ENCODE measurements at regions not wholly inside any gene's neighbourhood (a gene's known extent, or its start where the extent isn't known, plus 50 kb on each side); places are given as distances from the start of the nearest gene placed in this dataset.

DNA sequence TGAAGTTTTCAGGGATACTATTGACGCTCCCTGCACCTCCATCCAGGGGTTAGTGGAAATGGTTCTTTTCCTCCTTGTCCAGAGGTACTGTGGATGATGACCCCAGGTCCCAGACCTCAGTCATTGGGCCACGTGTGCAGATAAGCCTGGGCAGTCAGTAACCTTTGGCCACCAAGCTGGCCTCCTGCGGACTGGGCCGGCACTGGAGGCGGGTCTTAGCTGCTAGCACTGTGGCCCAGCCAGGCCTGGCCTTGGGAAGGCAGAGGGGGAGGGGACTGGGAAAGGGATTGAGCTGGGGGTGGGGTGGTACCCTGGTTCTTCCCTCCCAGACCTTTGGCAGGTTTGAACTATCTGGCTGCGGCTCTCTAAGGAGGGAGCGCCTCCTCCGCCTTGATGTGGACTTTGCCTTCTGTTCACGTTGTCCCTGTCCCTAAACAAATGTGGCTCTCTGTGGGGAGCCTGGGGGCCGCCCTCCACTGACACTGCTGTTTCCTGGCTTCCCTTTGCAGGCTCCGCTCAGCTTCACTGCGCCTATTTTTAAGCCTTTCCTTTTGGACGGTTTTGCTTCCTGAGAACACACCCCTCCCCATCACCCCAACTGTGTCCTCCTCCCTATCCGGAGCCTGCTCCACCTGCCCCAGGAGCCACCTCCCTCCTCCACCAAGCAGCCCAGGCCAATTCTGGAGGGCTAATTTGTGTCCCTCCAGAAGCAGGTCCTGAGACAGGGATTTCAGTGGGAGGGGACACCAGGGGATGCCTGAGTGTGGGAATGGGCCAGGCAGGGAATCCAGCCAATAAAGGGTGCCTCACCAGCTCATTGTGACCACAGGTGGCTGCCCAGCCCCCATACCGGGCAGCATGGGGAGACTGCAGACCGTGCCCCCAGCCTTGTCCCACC, 251.9 kb downstream of the SEC14L1 start (continued):
- TF ChIP-seq, protein P1, sequence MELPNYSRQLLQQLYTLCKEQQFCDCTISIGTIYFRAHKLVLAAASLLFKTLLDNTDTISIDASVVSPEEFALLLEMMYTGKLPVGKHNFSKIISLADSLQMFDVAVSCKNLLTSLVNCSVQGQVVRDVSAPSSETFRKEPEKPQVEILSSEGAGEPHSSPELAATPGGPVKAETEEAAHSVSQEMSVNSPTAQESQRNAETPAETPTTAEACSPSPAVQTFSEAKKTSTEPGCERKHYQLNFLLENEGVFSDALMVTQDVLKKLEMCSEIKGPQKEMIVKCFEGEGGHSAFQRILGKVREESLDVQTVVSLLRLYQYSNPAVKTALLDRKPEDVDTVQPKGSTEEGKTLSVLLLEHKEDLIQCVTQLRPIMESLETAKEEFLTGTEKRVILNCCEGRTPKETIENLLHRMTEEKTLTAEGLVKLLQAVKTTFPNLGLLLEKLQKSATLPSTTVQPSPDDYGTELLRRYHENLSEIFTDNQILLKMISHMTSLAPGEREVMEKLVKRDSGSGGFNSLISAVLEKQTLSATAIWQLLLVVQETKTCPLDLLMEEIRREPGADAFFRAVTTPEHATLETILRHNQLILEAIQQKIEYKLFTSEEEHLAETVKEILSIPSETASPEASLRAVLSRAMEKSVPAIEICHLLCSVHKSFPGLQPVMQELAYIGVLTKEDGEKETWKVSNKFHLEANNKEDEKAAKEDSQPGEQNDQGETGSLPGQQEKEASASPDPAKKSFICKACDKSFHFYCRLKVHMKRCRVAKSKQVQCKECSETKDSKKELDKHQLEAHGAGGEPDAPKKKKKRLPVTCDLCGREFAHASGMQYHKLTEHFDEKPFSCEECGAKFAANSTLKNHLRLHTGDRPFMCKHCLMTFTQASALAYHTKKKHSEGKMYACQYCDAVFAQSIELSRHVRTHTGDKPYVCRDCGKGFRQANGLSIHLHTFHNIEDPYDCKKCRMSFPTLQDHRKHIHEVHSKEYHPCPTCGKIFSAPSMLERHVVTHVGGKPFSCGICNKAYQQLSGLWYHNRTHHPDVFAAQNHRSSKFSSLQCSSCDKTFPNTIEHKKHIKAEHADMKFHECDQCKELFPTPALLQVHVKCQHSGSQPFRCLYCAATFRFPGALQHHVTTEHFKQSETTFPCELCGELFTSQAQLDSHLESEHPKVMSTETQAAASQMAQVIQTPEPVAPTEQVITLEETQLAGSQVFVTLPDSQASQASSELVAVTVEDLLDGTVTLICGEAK (IDR thresholded peaks at IDR 0.05): no peak
- TF ChIP-seq, protein P1 (CRISPR knock-in tag; IDR thresholded peaks at IDR 0.05): peak; percentile 58; the same call in 1 of the 2 replicates
- TF ChIP-seq SYNCRIP (IDR thresholded peaks at IDR 0.05; ENCODE audit: insufficient read depth, low read depth, low read length): no peak
- peak; percentile 86 for TF ChIP-seq ATF2 (CRISPR knock-in tag; IDR thresholded peaks at IDR 0.05)
- TF ChIP-seq ZNF652 (CRISPR knock-in tag; IDR thresholded peaks at IDR 0.05; ENCODE audit: borderline replicate concordance, low read depth): peak; percentile 76
- TF ChIP-seq ADNP (CRISPR knock-in tag; IDR thresholded peaks at IDR 0.05): no peak; the same call in 1 of the 2 replicates
- peak; percentile 66 for TF ChIP-seq ZNF629 (CRISPR knock-in tag; conservative IDR thresholded peaks at IDR 0.05)
- TF ChIP-seq CENPT (CRISPR knock-in tag; IDR thresholded peaks at IDR 0.05; ENCODE audit: low read depth): no peak
- peak; percentile 91; the same call in 1 of the 2 replicates for TF ChIP-seq ZNF556 (CRISPR knock-in tag; IDR thresholded peaks at IDR 0.05; ENCODE audit: borderline replicate concordance)
- peak; percentile 80 for TF ChIP-seq ZIK1 (CRISPR knock-in tag; IDR thresholded peaks at IDR 0.05; ENCODE audit: borderline replicate concordance, low read depth)
- TF ChIP-seq ZBTB42 (CRISPR knock-in tag; IDR thresholded peaks at IDR 0.05): peak; percentile 80; the same call in 1 of the 2 replicates
- peak; percentile 69; the same call in 1 of the 2 replicates for TF ChIP-seq MEIS2 (CRISPR knock-in tag; IDR thresholded peaks at IDR 0.05)
- TF ChIP-seq SRSF9 (IDR thresholded peaks at IDR 0.05; ENCODE audit: borderline replicate concordance, insufficient read depth, low read depth, low read length, poor library complexity, severe bottlenecking): no peak
- TF ChIP-seq RFX3 (CRISPR knock-in tag; IDR thresholded peaks at IDR 0.05): 0 out of 2 replicates have a peak, but pooled peaks have one; percentile 12
- peak; percentile 77; the same call in 1 of the 2 replicates for TF ChIP-seq ISL2 (CRISPR knock-in tag; IDR thresholded peaks at IDR 0.05)
- peak; percentile 42; the same call in 1 of the 2 replicates for TF ChIP-seq IRF1 (CRISPR knock-in tag; IDR thresholded peaks at IDR 0.05; ENCODE audit: low read depth)
- no peak for TF ChIP-seq NBN (conservative IDR thresholded peaks at IDR 0.05)
- no peak for TF ChIP-seq NFATC3 (CRISPR knock-in tag; IDR thresholded peaks at IDR 0.05)

Data from HepG2 (cell line).